Neutrophil (primary cell): ENCODE measurements at regions not wholly inside any gene's neighbourhood (a gene's known extent, or its start where the extent isn't known, plus 50 kb on each side); places are given as distances from the start of the nearest gene placed in this dataset.

ENCODE experiments used
- H3K27ac ChIP-seq: fragments of 200-600 bp; sonication (generic); 2 replicates; pipeline ENCODE4 v1.5.1; 2016; ENCODE audit warnings: mild to moderate bottlenecking, moderate library complexity
- H3K27me3 ChIP-seq: fragments of 200-600 bp; sonication (generic); 2 replicates; pipeline ENCODE4 v1.6.0; 2016; ENCODE audit warnings: mild to moderate bottlenecking
- H3K36me3 ChIP-seq: fragments of 200-600 bp; sonication (generic); 2 replicates; pipeline ENCODE4 v1.5.1; 2017
- H3K4me1 ChIP-seq, 2 experiments: fragments of 200-600 bp in 1 of 2; sonication (generic) in 1 of 2; 1 replicate in 1 of 2; 2 replicates in 1 of 2; pipeline versions ENCODE4 v1.5.1 to v1.6.1; 2013 to 2016; ENCODE audit warnings: low read depth in 1 of 2, low read length in 1 of 2, mild to moderate bottlenecking in 1 of 2, moderate library complexity in 1 of 2; ENCODE audit not compliant: control insufficient read depth in 1 of 2, insufficient read depth in 1 of 2
- H3K4me3 ChIP-seq, 2 experiments: fragments of 200-600 bp in 1 of 2; sonication (generic) in 1 of 2; 1 replicate in 1 of 2; 2 replicates in 1 of 2; pipeline ENCODE4 v1.5.1; 2013 to 2016; ENCODE audit warnings: low read depth in 1 of 2, low read length in 1 of 2, mild to moderate bottlenecking in 1 of 2, moderate library complexity in 1 of 2
- H3K9me3 ChIP-seq: fragments of 200-600 bp; sonication (generic); 2 replicates; pipeline ENCODE4 v1.5.1; 2016
- CTCF ChIP-seq: fragments of 200-600 bp; sonication (generic); IDR thresholded peaks from 2 replicates; pipeline ENCODE4 v1.5.1; 2016; ENCODE audit warnings: antibody characterized with exemption

GRCh38 chr3:104951426-104951825 lies 415.3 kb upstream of the ALCAM start:
- no peaks in the 10 kb centered on the region for H3K4me1 ChIP-seq
- H3K9me3 ChIP-seq, result no peaks in the 10 kb centered on the region
- no peak for TF ChIP-seq CTCF
- no peak overlapping the region for H3K4me3 ChIP-seq
- H3K27ac ChIP-seq, result no peak overlapping the region
- no peaks in the 10 kb centered on the region for H3K36me3 ChIP-seq
- no peaks in the 10 kb centered on the region for H3K27me3 ChIP-seq

- Histone ChIP-seq H3K36me3 (no peaks in the 10 kb centered on the region), H3K9me3 (no peaks in the 10 kb centered on the region), H3K27ac (no peak overlapping the region), H3K4me3 (no peak overlapping the region), H3K4me1 (no peaks in the 10 kb centered on the region), H3K27me3 (no peaks in the 10 kb centered on the region)
- no peak for TF ChIP-seq CTCF
These were observed 414.4 kb upstream of the ALCAM start for GRCh38 chr3:104952146-104952972.

- no peak overlapping the region for H3K27ac ChIP-seq
- H3K27me3 ChIP-seq, result no peaks in the 10 kb centered on the region
- H3K9me3 ChIP-seq, result no peaks in the 10 kb centered on the region
- no peaks in the 10 kb centered on the region for H3K36me3 ChIP-seq
- no peak for TF ChIP-seq CTCF
- H3K4me3 ChIP-seq, result no peak overlapping the region
- no peaks in the 10 kb centered on the region for H3K4me1 ChIP-seq
These were observed 409.9 kb upstream of the ALCAM start for GRCh38 chr3:104956620-104957345.

- Histone ChIP-seq H3K9me3 (no peaks in the 10 kb centered on the region), H3K36me3 (no peaks in the 10 kb centered on the region), H3K4me1 (no peaks in the 10 kb centered on the region), H3K27ac (no peak overlapping the region), H3K27me3 (no peaks in the 10 kb centered on the region), H3K4me3 (no peak overlapping the region)
- no peak for TF ChIP-seq CTCF
These were observed 406.1 kb upstream of the ALCAM start for GRCh38 chr3:104960579-104960978.

- no peak for TF ChIP-seq CTCF
- Histone ChIP-seq H3K27me3 (no peaks in the 10 kb centered on the region), H3K4me3 (no peak overlapping the region), H3K9me3 (no peaks in the 10 kb centered on the region), H3K4me1 (no peaks in the 10 kb centered on the region), H3K36me3 (no peaks in the 10 kb centered on the region), H3K27ac (no peak overlapping the region)
These were observed 404.9 kb upstream of the ALCAM start for GRCh38 chr3:104961851-104962250.
